GM21825 (cell line): ENCODE measurements at regions not wholly inside any gene's neighbourhood (a gene's known extent, or its start where the extent isn't known, plus 50 kb on each side); places are given as distances from the start of the nearest gene placed in this dataset.

Experiments used
- ATAC-seq: cut with Tn5 transposase; IDR thresholded peaks from one replicate; pipeline ENCODE4 v1.9.1; 2021; ENCODE audit warnings: mild to moderate bottlenecking, moderate library complexity; ENCODE audit not compliant: unreplicated experiment

DNA sequence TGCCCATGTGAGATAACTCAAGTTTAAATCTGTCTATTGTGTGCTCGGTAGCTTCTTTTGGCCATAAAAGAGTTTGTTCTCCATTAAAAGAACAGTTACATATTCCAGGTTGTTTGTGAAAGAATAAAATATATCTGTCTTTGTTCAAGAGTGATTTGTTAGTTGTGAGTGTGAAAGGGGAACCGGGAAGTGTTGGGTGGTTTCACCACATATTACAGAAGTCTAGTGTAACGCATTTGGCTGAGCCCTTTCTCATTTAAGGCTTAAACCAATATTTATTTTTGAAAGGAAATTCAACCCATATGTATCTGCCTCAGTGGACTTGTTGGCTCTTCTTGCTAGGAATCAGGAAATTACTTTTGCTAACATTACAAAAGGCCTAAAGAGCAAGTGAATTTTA, 54.1 kb upstream of the DMRTA1 start:
- ATAC-seq: no peak

DNA sequence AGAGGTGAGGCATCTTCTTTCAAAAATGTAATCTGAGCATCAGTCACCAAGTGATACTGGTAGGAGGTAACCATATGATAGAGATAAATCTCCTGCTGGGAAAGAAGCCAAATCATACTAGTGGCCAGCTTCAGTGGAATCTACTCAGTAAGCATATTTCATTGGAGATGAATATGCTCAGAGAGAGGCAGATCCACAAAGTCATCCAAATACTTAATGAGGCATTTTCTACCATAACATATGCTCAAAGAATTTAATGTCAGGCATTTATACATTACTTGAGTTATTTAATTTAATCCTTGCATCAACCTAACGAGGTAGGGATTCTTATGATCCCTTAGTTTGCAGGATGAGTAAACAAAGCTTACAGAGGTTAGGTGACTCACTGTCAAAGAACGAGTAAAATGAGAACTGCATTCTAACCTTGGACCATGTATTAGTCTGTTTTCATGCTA, 50.9 kb upstream of the DMRTA1 start:
- ATAC-seq: no peak
